GM12878 (cell line): ENCODE measurements at regions not wholly inside any gene's neighbourhood (a gene's known extent, or its start where the extent isn't known, plus 50 kb on each side); places are given as distances from the start of the nearest gene placed in this dataset.

Source experiments
- ATAC-seq: fragments of 200-7000 bp; cut with Tn5 transposase; 3 replicates; pipeline ENCODE4 v1.9.1; 2020; ENCODE audit warnings: mild to moderate bottlenecking, moderate library complexity
- BruUV-seq: library from RNA; stranded (reverse); fragments of 400-500 nt; replicated peaks from 2 replicates; lab custom pipeline; 2021; lab: Mats Ljungman, UMichigan
- CTCF ChIA-PET: fragments of 300-600 bp; sonication (Branson Sonifier 250); formaldehyde crosslinking; extraction: SDS; loops from one replicate; lab custom pipeline; 2021; ENCODE audit warnings: inconsistent platforms; lab: Yijun Ruan, JAX
- POLR2A ChIA-PET: fragments of 350-600 bp; formaldehyde crosslinking; extraction: SDS; loops from one replicate; lab custom pipeline; 2021; ENCODE audit warnings: inconsistent platforms; lab: Charles Lee
- RAD21 ChIA-PET: fragments of 300-600 bp; sonication (Branson Sonifier 250); formaldehyde crosslinking; loops from one replicate; lab custom pipeline; 2023; ENCODE audit warnings: antibody characterized with exemption; ENCODE audit not compliant: unreplicated experiment; lab: Charles Lee
- SMC1A ChIA-PET: fragments of 300-600 bp; sonication (Branson Sonifier 250); formaldehyde crosslinking; loops from one replicate; lab custom pipeline; 2023; ENCODE audit not compliant: unreplicated experiment, uncharacterized antibody; lab: Charles Lee
- DNase-seq: peaks from one replicate; pipeline ENCODE4 v3.0.0-alpha.2; 2011; ENCODE audit warnings: low read depth, low spot score
- FAIRE-seq: peaks from 3 replicates; lab custom pipeline; 2011; peaks lifted over from hg19 to GRCh38; lab: Jason Lieb, UNC
- H2AFZ ChIP-seq: 2 replicates; pipeline ENCODE4 v1.6.0; 2011; ENCODE audit warnings: low read depth, low read length, control low read depth; ENCODE audit not compliant: control insufficient read depth
- H3K27ac ChIP-seq: 2 replicates; pipeline ENCODE4 v1.5.1; 2011; ENCODE audit warnings: control low read depth; ENCODE audit not compliant: control insufficient read depth, insufficient read depth
- H3K27me3 ChIP-seq, 2 experiments: replicated peaks in 1 of 2; 2 replicates each; pipeline versions ENCODE4 v1.6.0 to v1.6.1; 2011; ENCODE audit warnings: low read length in 1 of 2; ENCODE audit not compliant: control insufficient read depth in 2 of 2, insufficient read depth in 2 of 2
- H3K36me3 ChIP-seq, 2 experiments: 2 replicates each; pipeline ENCODE4 v1.5.1; 2011; ENCODE audit warnings: low read length in 1 of 2; ENCODE audit not compliant: control insufficient read depth in 2 of 2, insufficient read depth in 2 of 2
- H3K4me1 ChIP-seq: 2 replicates; pipeline ENCODE4 v1.6.1; 2011; ENCODE audit warnings: mild to moderate bottlenecking, low read length, moderate library complexity, mixed read lengths; ENCODE audit not compliant: control insufficient read depth, insufficient read depth
- H3K4me2 ChIP-seq: 2 replicates; pipeline ENCODE4 v1.6.0; 2011; ENCODE audit warnings: control low read depth; ENCODE audit not compliant: control insufficient read depth, insufficient read depth
- H3K4me3 ChIP-seq: fragments of 200-600 bp; sonication (generic); 2 replicates; pipeline ENCODE4 v1.5.1; 2016
- H3K79me2 ChIP-seq: 2 replicates; pipeline ENCODE4 v1.6.0; 2011; ENCODE audit warnings: low read length; ENCODE audit not compliant: control insufficient read depth, insufficient read depth
- H3K9ac ChIP-seq: 2 replicates; pipeline ENCODE4 v1.8.0; 2011; ENCODE audit warnings: low read length, control low read depth, mixed read lengths; ENCODE audit not compliant: control insufficient read depth, insufficient read depth
- H3K9me3 ChIP-seq: replicated peaks from 3 replicates; pipeline ENCODE4 v1.5.1; 2011; ENCODE audit warnings: mild to moderate bottlenecking, low read length; ENCODE audit not compliant: control insufficient read depth, insufficient read depth
- H4K20me1 ChIP-seq: 2 replicates; pipeline ENCODE4 v1.6.0; 2011; ENCODE audit not compliant: control insufficient read depth, insufficient read depth
- BCL11A ChIP-seq: IDR thresholded peaks from 2 replicates; pipeline ENCODE4 v1.6.1; 2011; ENCODE audit warnings: low read depth, low read length
- BHLHE40 ChIP-seq, 2 experiments: fragments of 450-650 bp in 1 of 2; IDR thresholded peaks; 2 replicates each; pipeline ENCODE4 v1.6.1; 2011 to 2017; ENCODE audit warnings: low read depth in 2 of 2, borderline replicate concordance in 1 of 2, improper control_type of control experiment in 1 of 2, low read length in 1 of 2, mild to moderate bottlenecking in 1 of 2
- E4F1 ChIP-seq: fragments of 450-650 bp; IDR thresholded peaks from 2 replicates; pipeline ENCODE4 v1.6.1; 2018; ENCODE audit warnings: borderline replicate concordance, mild to moderate bottlenecking; ENCODE audit not compliant: partially characterized antibody
- HDAC2 ChIP-seq: fragments of 200-600 bp; sonication (generic); IDR thresholded peaks from 2 replicates; pipeline ENCODE4 v1.6.1; 2017
- HDGF ChIP-seq: fragments of 450-650 bp; IDR thresholded peaks from 2 replicates; pipeline ENCODE4 v1.6.1; 2016; ENCODE audit warnings: antibody characterized with exemption
- IRF4 ChIP-seq: IDR thresholded peaks from 2 replicates; pipeline ENCODE4 v1.6.1; 2011; ENCODE audit warnings: low read depth, low read length
- NFYB ChIP-seq: IDR thresholded peaks from 2 replicates; pipeline ENCODE4 v1.6.1; 2011; ENCODE audit warnings: low read depth, mild to moderate bottlenecking, low read length, improper control_type of control experiment, moderate library complexity; ENCODE audit not compliant: insufficient read depth
- RB1 ChIP-seq: fragments of 450-650 bp; formaldehyde crosslinking; IDR thresholded peaks from 2 replicates; pipeline ENCODE4 v1.6.1; 2017; ENCODE audit warnings: mild to moderate bottlenecking, borderline replicate concordance
- RELA ChIP-seq: fragments of 450-650 bp; IDR thresholded peaks from 2 replicates; pipeline ENCODE4 v1.8.0; 2014; ENCODE audit warnings: borderline replicate concordance; ENCODE audit not compliant: partially characterized antibody
- SMC3 ChIP-seq: IDR thresholded peaks from 2 replicates; pipeline ENCODE4 v1.6.1; 2011; ENCODE audit warnings: low read length, improper control_type of control experiment, borderline replicate concordance
- SP1 ChIP-seq: IDR thresholded peaks from one replicate; pipeline ENCODE4 v1.6.1; 2011; ENCODE audit warnings: low read depth, low read length
- ZNF24 ChIP-seq: fragments of 450-650 bp; IDR thresholded peaks from 2 replicates; pipeline ENCODE4 v1.6.1; 2017; ENCODE audit warnings: antibody characterized with exemption, mild to moderate bottlenecking
- WGBS: methylation state at CpG from one replicate; pipeline ENCODE4 v1.1.6; 2016; ENCODE audit warnings: low lambda C conversion rate; ENCODE audit not compliant: insufficient replicate concordance, insufficient coverage; ENCODE audit errors: missing lambda C conversion rate; 5-methylcytosine and 5-hydroxymethylcytosine counted together
- in situ Hi-C: fragments of 300-500 bp; cut with MboI; formaldehyde crosslinking; loops from 9 replicates; pipeline ENCODE4 v1.14.3; 2018; ENCODE audit warnings: mixed read lengths
- intact Hi-C: fragments of 100-400 bp; cut with micrococcal nuclease; formaldehyde crosslinking; loops from one replicate; pipeline ENCODE4 v1.14.2; 2022; ENCODE audit not compliant: unreplicated experiment
- TF ChIP-seq, protein P1 (sequence below): IDR thresholded peaks from 2 replicates; pipeline ENCODE4 v1.6.1; 2012; ENCODE audit warnings: low read depth, low read length, improper control_type of control experiment
- TF ChIP-seq, protein P2 (sequence below): fragments of 450-650 bp; formaldehyde crosslinking; IDR thresholded peaks from 2 replicates; pipeline ENCODE4 v1.4.0; 2020; ENCODE audit warnings: mild to moderate bottlenecking, moderate library complexity

DNA sequence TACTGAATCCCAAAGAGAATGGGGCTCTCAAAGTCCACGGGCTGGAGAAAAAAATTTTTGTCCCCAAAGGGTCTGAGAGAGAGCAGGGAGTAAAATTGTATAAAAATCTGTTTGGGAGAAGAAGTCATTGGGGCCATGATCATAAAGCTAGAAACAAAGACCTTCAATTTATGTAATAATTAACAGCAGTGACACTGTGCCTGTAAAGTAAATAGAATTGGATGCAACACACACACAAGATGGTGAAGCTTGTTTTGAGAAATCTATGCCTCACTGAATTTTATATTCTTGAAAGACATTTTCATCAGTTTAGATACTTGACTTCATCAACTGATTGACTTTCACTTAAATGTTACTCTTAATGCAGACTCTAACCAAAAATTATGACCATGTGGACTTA, 600.5 kb upstream of the ADAMTS5 start:
- POLR2A ChIA-PET = interaction anchor here (0.6 kb wide), 1 partner anchor 17 kb away, joined by 3 read pairs; no protein-coding TSS in a partner anchor
- Histone ChIP-seq H2AFZ (no peak overlapping the region), H3K36me3 (no peaks in the 10 kb centered on the region), H3K4me2 (no peak overlapping the region), H3K79me2 (no peaks in the 10 kb centered on the region), H3K27me3 (no peaks in the 10 kb centered on the region), H3K9ac (no peak overlapping the region), H3K9me3 (no peaks in the 10 kb centered on the region), H3K4me1 (no peaks in the 10 kb centered on the region), H4K20me1 (no peaks in the 10 kb centered on the region), H3K4me3 (no peak overlapping the region), H3K27ac (no peak overlapping the region)
- no peak for FAIRE-seq
- DNase-seq = no peak
- TF ChIP-seq HDAC2 (no peak), RB1 (no peak), BCL11A (no peak), SP1 (no peak), BHLHE40 (IDR thresholded peaks at IDR 0.05; ENCODE audit: borderline replicate concordance in 1 of 2, low read depth in 2 of 2, low read length in 1 of 2) (no peak), HDGF (no peak), RELA (no peak)
- TF ChIP-seq, protein P1, sequence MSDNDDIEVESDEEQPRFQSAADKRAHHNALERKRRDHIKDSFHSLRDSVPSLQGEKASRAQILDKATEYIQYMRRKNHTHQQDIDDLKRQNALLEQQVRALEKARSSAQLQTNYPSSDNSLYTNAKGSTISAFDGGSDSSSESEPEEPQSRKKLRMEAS = no peak
- CTCF ChIA-PET = no interaction called here
- RAD21 ChIA-PET = no interaction called here
- WGBS = 0% methylated on average over 1 of the region's 1 CpG
- no peak for ATAC-seq
- intact Hi-C loops (no loop called here), in situ Hi-C loops (no loop called here)
- no TSS peak for BruUV-seq
- SMC1A ChIA-PET = no interaction called here

GRCh38 chr21:27566521-27566920, 599.6 kb upstream of the ADAMTS5 start:
- Histone ChIP-seq H2AFZ (no peak overlapping the region), H4K20me1 (no peaks in the 10 kb centered on the region), H3K27me3 (no peaks in the 10 kb centered on the region), H3K9ac (no peak overlapping the region), H3K36me3 (no peaks in the 10 kb centered on the region), H3K27ac (no peak overlapping the region), H3K4me2 (no peak overlapping the region), H3K4me3 (no peak overlapping the region), H3K79me2 (no peaks in the 10 kb centered on the region), H3K9me3 (no peaks in the 10 kb centered on the region), H3K4me1 (no peaks in the 10 kb centered on the region)
- SMC1A ChIA-PET = no interaction called here
- intact Hi-C loops = no loop called here
- WGBS = 22% methylated on average over 6 of the region's 6 CpGs
- no TSS peak for BruUV-seq
- POLR2A ChIA-PET = no interaction called here
- CTCF ChIA-PET = no interaction called here
- RAD21 ChIA-PET = no interaction called here
- DNase-seq = no peak
- ATAC-seq = no peak
- in situ Hi-C loops = no loop called here
- no peak for FAIRE-seq
- no peak for TF ChIP-seq E4F1
- no peak for TF ChIP-seq SMC3
- TF ChIP-seq, protein P2, sequence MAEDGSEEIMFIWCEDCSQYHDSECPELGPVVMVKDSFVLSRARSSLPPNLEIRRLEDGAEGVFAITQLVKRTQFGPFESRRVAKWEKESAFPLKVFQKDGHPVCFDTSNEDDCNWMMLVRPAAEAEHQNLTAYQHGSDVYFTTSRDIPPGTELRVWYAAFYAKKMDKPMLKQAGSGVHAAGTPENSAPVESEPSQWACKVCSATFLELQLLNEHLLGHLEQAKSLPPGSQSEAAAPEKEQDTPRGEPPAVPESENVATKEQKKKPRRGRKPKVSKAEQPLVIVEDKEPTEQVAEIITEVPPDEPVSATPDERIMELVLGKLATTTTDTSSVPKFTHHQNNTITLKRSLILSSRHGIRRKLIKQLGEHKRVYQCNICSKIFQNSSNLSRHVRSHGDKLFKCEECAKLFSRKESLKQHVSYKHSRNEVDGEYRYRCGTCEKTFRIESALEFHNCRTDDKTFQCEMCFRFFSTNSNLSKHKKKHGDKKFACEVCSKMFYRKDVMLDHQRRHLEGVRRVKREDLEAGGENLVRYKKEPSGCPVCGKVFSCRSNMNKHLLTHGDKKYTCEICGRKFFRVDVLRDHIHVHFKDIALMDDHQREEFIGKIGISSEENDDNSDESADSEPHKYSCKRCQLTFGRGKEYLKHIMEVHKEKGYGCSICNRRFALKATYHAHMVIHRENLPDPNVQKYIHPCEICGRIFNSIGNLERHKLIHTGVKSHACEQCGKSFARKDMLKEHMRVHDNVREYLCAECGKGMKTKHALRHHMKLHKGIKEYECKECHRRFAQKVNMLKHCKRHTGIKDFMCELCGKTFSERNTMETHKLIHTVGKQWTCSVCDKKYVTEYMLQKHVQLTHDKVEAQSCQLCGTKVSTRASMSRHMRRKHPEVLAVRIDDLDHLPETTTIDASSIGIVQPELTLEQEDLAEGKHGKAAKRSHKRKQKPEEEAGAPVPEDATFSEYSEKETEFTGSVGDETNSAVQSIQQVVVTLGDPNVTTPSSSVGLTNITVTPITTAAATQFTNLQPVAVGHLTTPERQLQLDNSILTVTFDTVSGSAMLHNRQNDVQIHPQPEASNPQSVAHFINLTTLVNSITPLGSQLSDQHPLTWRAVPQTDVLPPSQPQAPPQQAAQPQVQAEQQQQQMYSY = no peak
- no peak for TF ChIP-seq ZNF24
- TF ChIP-seq NFYB = no peak
- no peak for TF ChIP-seq IRF4
